Activated CD4-positive, alpha-beta memory T cell treated with anti-CD3 and anti-CD28 coated beads for 36 hours (primary cell): ENCODE measurements at regions not wholly inside any gene's neighbourhood (a gene's known extent, or its start where the extent isn't known, plus 50 kb on each side); places are given as distances from the start of the nearest gene placed in this dataset.
"Not testable (repeated sequence)": the region's sequence is repeated elsewhere in the genome, so short reads cannot be mapped to it uniquely, and the experiment has no call there.

Source experiments
- CTCF ChIA-PET: fragments of 350-600 bp; sonication (Branson Sonifier 250); formaldehyde crosslinking; loops from one replicate; lab custom pipeline; 2021; ENCODE audit warnings: antibody characterized with exemption, inconsistent platforms; lab: Charles Lee
- POLR2A ChIA-PET: fragments of 350-600 bp; sonication (Branson Sonifier 250); formaldehyde crosslinking; loops from one replicate; lab custom pipeline; 2021; ENCODE audit warnings: antibody characterized with exemption; lab: Charles Lee
- DNase-seq: peaks from one replicate; pipeline ENCODE4 v3.0.0-alpha.2; 2020
- H3K27ac Mint-ChIP-seq: one replicate; pipeline ENCODE4 v1.8.0; 2021; ENCODE audit warnings: mixed read lengths
- H3K27me3 Mint-ChIP-seq: one replicate; pipeline ENCODE4 v1.8.0; 2021; ENCODE audit warnings: mixed read lengths
- H3K36me3 Mint-ChIP-seq: one replicate; pipeline ENCODE4 v1.8.0; 2021; ENCODE audit warnings: mixed read lengths
- H3K4me1 Mint-ChIP-seq: one replicate; pipeline ENCODE4 v1.8.0; 2021; ENCODE audit warnings: low read depth, mixed read lengths
- H3K4me3 Mint-ChIP-seq: one replicate; pipeline ENCODE4 v1.8.0; 2021; ENCODE audit warnings: mild to moderate bottlenecking, mixed read lengths
- H3K9me3 Mint-ChIP-seq: one replicate; pipeline ENCODE4 v1.8.0; 2021; ENCODE audit warnings: mixed read lengths
- intact Hi-C: fragments of 100-400 bp; cut with micrococcal nuclease; formaldehyde crosslinking; loops from one replicate; pipeline ENCODE4 v1.15.1; 2023

- H3K4me3 Mint-ChIP-seq: no peak overlapping the region
- no peaks in the 10 kb centered on the region for H3K9me3 Mint-ChIP-seq
- no peak for DNase-seq
- peaks cover 1% of the 10 kb centered on the region for H3K27me3 Mint-ChIP-seq
- CTCF ChIA-PET: no interaction called here
- H3K4me1 Mint-ChIP-seq: no peaks in the 10 kb centered on the region
- intact Hi-C loops: no loop called here
- POLR2A ChIA-PET: no interaction called here
- no peak overlapping the region for H3K27ac Mint-ChIP-seq
- no peaks in the 10 kb centered on the region for H3K36me3 Mint-ChIP-seq
These were observed 103.6 kb downstream of the ATXN7L3B start for GRCh38 chr12:74641262-74641661.

GRCh38 chr12:74641694-74642093 lies 104.1 kb downstream of the ATXN7L3B start:
- POLR2A ChIA-PET: no interaction called here
- CTCF ChIA-PET: no interaction called here
- Mint-ChIP-seq H3K27me3 (peaks cover 1% of the 10 kb centered on the region), H3K27ac (no peak overlapping the region), H3K4me1 (no peaks in the 10 kb centered on the region), H3K36me3 (no peaks in the 10 kb centered on the region), H3K9me3 (no peaks in the 10 kb centered on the region), H3K4me3 (no peak overlapping the region)
- intact Hi-C loops: no loop called here
- no peak for DNase-seq

DNA sequence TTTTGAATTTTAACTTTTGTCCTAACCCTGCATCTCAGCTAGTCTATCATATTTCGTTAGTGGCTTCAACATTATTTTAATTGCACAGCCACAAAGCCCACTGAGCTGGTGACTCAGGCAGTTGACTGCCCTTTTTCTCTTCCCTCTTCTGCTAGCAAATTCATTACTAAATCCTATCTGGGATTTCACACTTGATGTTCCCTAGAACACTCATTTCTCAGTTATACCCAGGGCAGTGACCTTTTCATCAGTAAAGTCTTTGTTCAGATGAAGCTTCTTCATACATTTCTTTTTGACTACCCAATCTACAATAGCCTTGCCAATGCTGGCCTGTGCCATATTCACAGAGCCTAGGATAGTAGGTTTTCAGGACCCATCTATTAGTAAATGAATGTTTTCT lies 107.0 kb downstream of the ATXN7L3B start:
- DNase-seq: no peak
- H3K36me3 Mint-ChIP-seq: no peaks in the 10 kb centered on the region
- peaks cover 3% of the 10 kb centered on the region for H3K27me3 Mint-ChIP-seq
- H3K4me1 Mint-ChIP-seq: no peaks in the 10 kb centered on the region
- intact Hi-C loops: no loop called here
- CTCF ChIA-PET: no interaction called here
- POLR2A ChIA-PET: no interaction called here
- no peak overlapping the region for H3K4me3 Mint-ChIP-seq
- no peak overlapping the region for H3K27ac Mint-ChIP-seq
- H3K9me3 Mint-ChIP-seq: no peaks in the 10 kb centered on the region

- no peak for DNase-seq
- ChIA-PET POLR2A (no interaction called here), CTCF (no interaction called here)
- Mint-ChIP-seq H3K4me3 (no peak overlapping the region), H3K36me3 (no peaks in the 10 kb centered on the region), H3K27ac (no peak overlapping the region), H3K4me1 (no peaks in the 10 kb centered on the region), H3K27me3 (peaks cover 3% of the 10 kb centered on the region), H3K9me3 (no peaks in the 10 kb centered on the region)
- intact Hi-C loops: no loop called here
These were observed 109.2 kb downstream of the ATXN7L3B start for GRCh38 chr12:74646831-74647230.

- no peaks in the 10 kb centered on the region for H3K4me1 Mint-ChIP-seq
- peaks cover 3% of the 10 kb centered on the region for H3K27me3 Mint-ChIP-seq
- ChIA-PET POLR2A (no interaction called here), CTCF (no interaction called here)
- H3K9me3 Mint-ChIP-seq: no peaks in the 10 kb centered on the region
- H3K27ac Mint-ChIP-seq: no peak overlapping the region
- intact Hi-C loops: no loop called here
- DNase-seq: no peak
- H3K4me3 Mint-ChIP-seq: no peak overlapping the region
- no peaks in the 10 kb centered on the region for H3K36me3 Mint-ChIP-seq
These were observed 109.6 kb downstream of the ATXN7L3B start for GRCh38 chr12:74647256-74647655.

- H3K27me3 Mint-ChIP-seq: no peaks in the 10 kb centered on the region
- intact Hi-C loops: no loop called here
- no peaks in the 10 kb centered on the region for H3K36me3 Mint-ChIP-seq
- no peak overlapping the region for H3K4me3 Mint-ChIP-seq
- POLR2A ChIA-PET: no interaction called here
- H3K27ac Mint-ChIP-seq: no peak overlapping the region
- no peaks in the 10 kb centered on the region for H3K4me1 Mint-ChIP-seq
- H3K9me3 Mint-ChIP-seq: no peaks in the 10 kb centered on the region
- DNase-seq: no peak
- CTCF ChIA-PET: no interaction called here
These were observed 118.6 kb downstream of the ATXN7L3B start for GRCh38 chr12:74656251-74656650.

DNA sequence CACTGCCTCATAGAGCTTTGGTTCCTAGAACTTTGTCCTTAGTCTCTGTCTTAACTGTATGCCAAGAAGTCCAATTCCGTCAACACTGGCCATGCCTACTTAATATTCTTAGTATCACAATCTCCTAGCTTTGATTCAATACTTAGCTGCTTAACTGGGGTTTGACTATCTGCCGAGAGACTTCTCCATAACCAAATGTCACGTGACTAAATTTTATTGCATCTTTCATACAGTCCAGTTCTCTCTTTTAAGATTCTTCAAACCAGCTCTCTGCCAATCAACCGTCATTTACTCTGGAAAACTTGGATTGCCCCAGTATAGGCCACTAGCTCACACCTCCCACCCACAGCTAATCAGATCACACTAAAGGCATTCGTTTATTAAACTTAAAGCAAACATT lies 122.8 kb downstream of the ATXN7L3B start:
- no peaks in the 10 kb centered on the region for H3K4me1 Mint-ChIP-seq
- no peaks in the 10 kb centered on the region for H3K27me3 Mint-ChIP-seq
- no peaks in the 10 kb centered on the region for H3K36me3 Mint-ChIP-seq
- no peaks in the 10 kb centered on the region for H3K9me3 Mint-ChIP-seq
- no peak overlapping the region for H3K27ac Mint-ChIP-seq
- intact Hi-C loops: no loop called here
- H3K4me3 Mint-ChIP-seq: no peak overlapping the region
- no peak for DNase-seq
- CTCF ChIA-PET: no interaction called here
- POLR2A ChIA-PET: no interaction called here

GRCh38 chr12:74663958-74664357 lies 126.3 kb downstream of the ATXN7L3B start:
- no peaks in the 10 kb centered on the region for H3K4me1 Mint-ChIP-seq
- peaks cover 2% of the 10 kb centered on the region for H3K27me3 Mint-ChIP-seq
- no peaks in the 10 kb centered on the region for H3K9me3 Mint-ChIP-seq
- ChIA-PET POLR2A (no interaction called here), CTCF (no interaction called here)
- H3K36me3 Mint-ChIP-seq: no peaks in the 10 kb centered on the region
- H3K27ac Mint-ChIP-seq: no peak overlapping the region
- intact Hi-C loops: no loop called here
- no peak overlapping the region for H3K4me3 Mint-ChIP-seq
- DNase-seq: no peak

GRCh38 chr12:74665690-74666089 lies 128.1 kb downstream of the ATXN7L3B start:
- no peaks in the 10 kb centered on the region for H3K36me3 Mint-ChIP-seq
- H3K4me3 Mint-ChIP-seq: no peak overlapping the region
- no peak for DNase-seq
- H3K27me3 Mint-ChIP-seq: peaks cover 2% of the 10 kb centered on the region
- no peaks in the 10 kb centered on the region for H3K4me1 Mint-ChIP-seq
- POLR2A ChIA-PET: no interaction called here
- H3K9me3 Mint-ChIP-seq: no peaks in the 10 kb centered on the region
- CTCF ChIA-PET: no interaction called here
- intact Hi-C loops: no loop called here
- H3K27ac Mint-ChIP-seq: no peak overlapping the region

DNA sequence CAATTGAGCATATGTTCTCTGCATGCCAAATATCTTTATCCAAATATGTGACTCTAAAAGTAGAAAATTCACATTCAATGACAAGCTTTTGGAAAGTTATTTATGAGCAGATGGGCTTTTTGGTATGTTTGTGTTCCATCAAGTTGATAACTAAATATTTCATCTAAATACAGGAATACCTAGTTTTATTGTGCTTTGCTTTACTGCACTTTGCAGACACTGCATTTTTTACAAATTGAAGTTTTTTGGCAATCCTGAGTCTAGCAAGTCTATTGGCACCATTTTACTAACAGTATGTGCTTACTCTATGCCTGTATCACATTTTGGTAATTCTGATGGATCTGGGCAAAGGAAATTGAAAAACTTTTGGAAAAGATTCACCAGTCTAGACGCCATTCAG lies 133.8 kb downstream of the ATXN7L3B start:
- peaks cover 12% of the 10 kb centered on the region for H3K27me3 Mint-ChIP-seq
- intact Hi-C loops: no loop called here
- POLR2A ChIA-PET: no interaction called here

GRCh38 chr12:74676955-74677354 lies 139.3 kb downstream of the ATXN7L3B start:
- POLR2A ChIA-PET, H3K36me3 Mint-ChIP-seq, H3K9me3 Mint-ChIP-seq, H3K4me3 Mint-ChIP-seq, DNase-seq, H3K4me1 Mint-ChIP-seq, intact Hi-C loops, H3K27ac Mint-ChIP-seq: not testable (repeated sequence)
- CTCF ChIA-PET: interaction anchor here (1.2 kb wide), 1 partner anchor 12 kb away, joined by 3 read pairs; no protein-coding TSS in a partner anchor
- peaks cover 14% of the 10 kb centered on the region for H3K27me3 Mint-ChIP-seq

More for the DNA sequence above, 133.8 kb downstream of the ATXN7L3B start:
- Mint-ChIP-seq H3K4me3 (no peak overlapping the region), H3K4me1 (no peaks in the 10 kb centered on the region), H3K27ac (no peak overlapping the region), H3K36me3 (no peaks in the 10 kb centered on the region), H3K9me3 (no peaks in the 10 kb centered on the region)
- DNase-seq: no peak
- CTCF ChIA-PET: no interaction called here

- intact Hi-C loops: loop anchor here (5.0 kb wide), 1 partner anchor 602 kb away; no protein-coding TSS in a partner anchor
- no peak for DNase-seq
- Mint-ChIP-seq H3K4me1 (no peaks in the 10 kb centered on the region), H3K9me3 (peaks cover 2% of the 10 kb centered on the region), H3K27ac (no peak overlapping the region), H3K4me3 (no peak overlapping the region), H3K36me3 (no peaks in the 10 kb centered on the region), H3K27me3 (peaks cover 7% of the 10 kb centered on the region)
- POLR2A ChIA-PET: no interaction called here
- CTCF ChIA-PET: no interaction called here
These were observed 147.8 kb downstream of the ATXN7L3B start for GRCh38 chr12:74685385-74685784.

DNA sequence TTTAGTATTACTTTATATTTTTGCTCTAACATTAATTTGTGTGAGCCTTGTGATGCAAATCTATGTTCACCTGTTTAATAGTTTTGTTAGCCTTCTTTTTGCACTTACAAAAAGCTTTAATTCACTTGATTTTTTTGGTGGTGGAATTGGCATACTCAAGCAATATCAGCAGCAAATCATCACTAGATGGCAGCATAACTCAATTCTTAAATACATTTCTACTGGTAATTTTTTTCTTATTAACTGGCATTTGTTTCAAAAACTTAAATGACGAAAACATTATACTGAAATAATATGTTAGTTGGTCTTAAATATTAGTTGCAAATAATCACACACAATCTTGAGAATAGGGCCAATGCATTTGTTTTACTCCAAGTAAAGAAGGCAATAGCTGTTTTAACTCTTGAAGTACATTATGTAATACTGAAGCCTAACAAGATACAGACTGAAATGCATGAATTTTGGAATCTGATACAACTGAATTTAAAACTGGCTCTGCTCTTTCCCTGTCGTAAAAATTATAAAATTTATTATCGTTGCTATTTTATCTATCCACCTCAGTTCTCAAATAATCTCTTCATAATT lies 151.5 kb downstream of the ATXN7L3B start:
- Mint-ChIP-seq H3K4me3 (no peak overlapping the region), H3K36me3 (no peaks in the 10 kb centered on the region), H3K27me3 (peaks cover 5% of the 10 kb centered on the region), H3K9me3 (peaks cover 2% of the 10 kb centered on the region), H3K27ac (no peak overlapping the region), H3K4me1 (no peaks in the 10 kb centered on the region)
- ChIA-PET POLR2A (interaction anchor here (1.5 kb wide), 1 partner anchor 109 kb away, joined by 3 read pairs; no protein-coding TSS in a partner anchor), CTCF (interaction anchor here (0.7 to 1.8 kb wide), 12 partner anchors 9 to 818 kb away, joined by 3 to 8 read pairs (median 4); no protein-coding TSS in a partner anchor)
- no peak for DNase-seq
- intact Hi-C loops: loop anchor here (2.0 to 5.0 kb wide), 2 partner anchors 370 to 598 kb away; no protein-coding TSS in a partner anchor
